Testis (tissue), 2 donors: ENCODE measurements at regions not wholly inside any gene's neighbourhood (a gene's known extent, or its start where the extent isn't known, plus 50 kb on each side); places are given as distances from the start of the nearest gene placed in this dataset.
"Not testable (repeated sequence)": the region's sequence is repeated elsewhere in the genome, so short reads cannot be mapped to it uniquely, and the experiment has no call there.

ENCODE experiments used
- DNase-seq: peaks from one replicate; pipeline ENCODE4 v3.0.0-alpha.2; 2019
- H3K27ac ChIP-seq, 2 donors: fragments of 200-600 bp; sonication (generic); one replicate each; pipeline ENCODE4 v1.5.1; 2019
- H3K27me3 ChIP-seq: fragments of 200-600 bp; sonication (generic); one replicate; pipeline ENCODE4 v1.5.1; 2019
- H3K36me3 ChIP-seq: fragments of 200-600 bp; sonication (generic); one replicate; pipeline ENCODE4 v1.5.1; 2017; ENCODE audit warnings: low read depth; ENCODE audit errors: missing control alignments
- H3K4me1 ChIP-seq: fragments of 200-600 bp; sonication (generic); one replicate; pipeline ENCODE4 v1.5.1; 2019
- H3K4me3 ChIP-seq, 2 donors: fragments of 200-600 bp; sonication (generic); one replicate each; pipeline ENCODE4 v1.5.1; 2017 to 2019
- H3K9me3 ChIP-seq: fragments of 200-600 bp; sonication (generic); one replicate; pipeline ENCODE4 v1.5.1; 2017
- CTCF ChIP-seq, 3 experiments: fragments of 450-650 bp in 2 of 3; fragments of 200-600 bp in 1 of 3; sonication (generic) in 1 of 3; IDR thresholded peaks; one replicate each; pipeline ENCODE4 v1.5.1; 2016 to 2019; ENCODE audit warnings: antibody characterized with exemption in 3 of 3, mild to moderate bottlenecking in 2 of 3, moderate library complexity in 1 of 3
- POLR2A ChIP-seq: fragments of 450-650 bp; IDR thresholded peaks from one replicate; pipeline ENCODE4 v1.6.1; 2017; ENCODE audit warnings: antibody characterized with exemption, mild to moderate bottlenecking, moderate library complexity
- WGBS, 2 donors: methylation state at CpG; one replicate each; pipeline ENCODE4 v1.1.5; 2018; 5-methylcytosine and 5-hydroxymethylcytosine counted together
- intact Hi-C: fragments of 100-400 bp; cut with DNase I; formaldehyde crosslinking; loops from one replicate; pipeline ENCODE4 v1.15.1; 2023; ENCODE audit warnings: low total_unique reads

DNA sequence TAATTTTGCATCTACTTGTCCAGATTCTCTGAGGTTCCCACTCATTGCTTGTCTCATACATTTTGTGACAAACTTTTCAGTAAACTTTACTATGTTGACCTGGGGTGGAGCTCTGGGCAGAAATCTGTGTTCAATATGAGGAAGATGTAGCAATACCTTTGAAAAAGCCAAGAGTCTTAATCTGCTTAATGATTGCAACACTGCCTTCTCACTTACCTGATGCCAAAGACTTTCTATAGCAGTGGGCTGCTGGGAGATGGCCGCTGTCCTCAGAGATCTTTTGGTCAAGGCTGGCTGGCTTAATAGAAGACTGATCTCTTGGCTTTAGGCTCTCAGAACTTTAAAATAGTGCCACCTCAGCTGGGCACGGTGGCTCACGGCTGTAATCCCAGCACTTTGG lies 70.1 kb upstream of the RBM24 start:
- no peaks in the 10 kb centered on the region for H3K27me3 ChIP-seq
- 92 to 97% methylated on average over 3 of the region's 3 CpGs for WGBS, 2 donors
- intact Hi-C loops: no loop called here
- no peak overlapping the region for H3K4me3 ChIP-seq
- H3K4me1 ChIP-seq: no peaks in the 10 kb centered on the region
- no peaks in the 10 kb centered on the region for H3K36me3 ChIP-seq
- TF ChIP-seq CTCF (IDR thresholded peaks at IDR 0.05): no peak
- TF ChIP-seq POLR2A: no peak
- H3K27ac ChIP-seq: no peak overlapping the region
- DNase-seq: no peak
- H3K9me3 ChIP-seq: no peaks in the 10 kb centered on the region

DNA sequence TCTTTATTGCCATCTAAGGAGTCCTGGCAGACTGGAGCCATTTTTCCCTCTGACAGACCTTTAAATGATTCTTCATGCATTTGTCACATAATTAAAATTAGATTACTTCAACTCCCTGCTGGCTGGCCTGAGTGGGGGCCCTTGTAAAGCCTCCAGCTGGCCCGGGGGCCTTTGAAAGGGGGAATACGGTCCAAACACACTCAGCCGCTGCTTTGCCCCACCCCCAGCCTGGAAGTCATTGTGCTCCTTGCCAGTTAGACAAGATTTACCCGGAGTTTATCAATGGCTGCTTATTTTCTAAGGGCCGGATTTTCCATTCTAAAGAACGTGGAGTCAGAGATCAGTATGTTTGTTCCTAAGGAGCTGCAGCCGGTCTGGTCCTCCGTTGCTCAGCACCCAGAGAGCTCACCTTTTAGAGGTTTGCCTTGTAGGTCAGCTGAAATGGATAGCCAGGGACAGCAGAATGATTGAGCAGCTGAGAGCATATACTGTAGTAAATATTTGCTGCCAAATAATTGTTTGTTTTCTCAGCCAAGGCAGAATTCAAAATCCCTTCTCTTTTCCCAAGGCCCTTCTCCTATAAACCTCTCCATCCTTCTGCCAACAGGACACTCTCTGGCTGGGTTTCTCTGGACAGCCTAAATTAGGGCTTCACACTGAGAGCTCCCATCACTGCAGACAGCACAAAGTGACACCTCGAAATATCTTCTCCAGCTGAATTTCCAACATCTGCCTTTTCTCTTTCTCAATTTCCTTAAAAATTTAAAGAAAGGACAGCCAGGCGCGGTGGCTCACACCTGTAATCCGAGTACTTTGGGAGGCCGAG lies 68.4 kb upstream of the RBM24 start:
- no peak for DNase-seq
- intact Hi-C loops: no loop called here
- H3K36me3 ChIP-seq: no peaks in the 10 kb centered on the region
- TF ChIP-seq POLR2A: no peak
- TF ChIP-seq CTCF (IDR thresholded peaks at IDR 0.05): no peak
- H3K27me3 ChIP-seq: no peaks in the 10 kb centered on the region
- H3K4me1 ChIP-seq: no peaks in the 10 kb centered on the region
- no peaks in the 10 kb centered on the region for H3K9me3 ChIP-seq
- WGBS, 2 donors: 53 to 61% methylated on average over 13 of the region's 13 CpGs
- H3K27ac ChIP-seq: no peak overlapping the region
- no peak overlapping the region for H3K4me3 ChIP-seq

- WGBS, 2 donors: 88% methylated on average over 9 of the region's 9 CpGs
- TF ChIP-seq POLR2A: no peak
- TF ChIP-seq CTCF (IDR thresholded peaks at IDR 0.05): no peak
- Histone ChIP-seq H3K9me3 (no peaks in the 10 kb centered on the region), H3K36me3 (no peaks in the 10 kb centered on the region), H3K4me1 (no peaks in the 10 kb centered on the region), H3K27ac (no peak overlapping the region), H3K27me3 (no peaks in the 10 kb centered on the region), H3K4me3 (no peak overlapping the region)
- no peak for DNase-seq
- intact Hi-C loops: no loop called here
Measured at GRCh38 chr6:17214106-17214505, 67.1 kb upstream of the RBM24 start.

DNA sequence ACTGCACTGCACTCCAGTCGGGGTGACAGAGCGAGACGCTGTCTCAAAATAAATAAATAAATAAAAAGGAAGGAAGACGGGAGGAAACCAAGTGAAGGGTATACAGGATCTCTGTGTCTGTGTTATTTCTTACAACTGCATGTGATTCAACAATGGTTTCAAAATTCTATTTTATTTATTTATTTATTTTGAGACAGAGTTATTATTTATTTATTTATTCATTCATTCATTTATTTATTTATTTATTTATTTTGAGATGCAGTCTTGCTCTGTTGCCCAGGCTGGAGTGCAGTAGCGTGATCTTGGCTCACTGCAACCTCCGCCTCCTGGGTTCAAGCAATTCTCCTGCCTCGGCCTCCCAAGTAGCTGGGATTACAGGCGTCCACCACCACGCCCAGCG lies 64.2 kb upstream of the RBM24 start:
- not testable (repeated sequence) for H3K9me3 ChIP-seq, DNase-seq

DNA sequence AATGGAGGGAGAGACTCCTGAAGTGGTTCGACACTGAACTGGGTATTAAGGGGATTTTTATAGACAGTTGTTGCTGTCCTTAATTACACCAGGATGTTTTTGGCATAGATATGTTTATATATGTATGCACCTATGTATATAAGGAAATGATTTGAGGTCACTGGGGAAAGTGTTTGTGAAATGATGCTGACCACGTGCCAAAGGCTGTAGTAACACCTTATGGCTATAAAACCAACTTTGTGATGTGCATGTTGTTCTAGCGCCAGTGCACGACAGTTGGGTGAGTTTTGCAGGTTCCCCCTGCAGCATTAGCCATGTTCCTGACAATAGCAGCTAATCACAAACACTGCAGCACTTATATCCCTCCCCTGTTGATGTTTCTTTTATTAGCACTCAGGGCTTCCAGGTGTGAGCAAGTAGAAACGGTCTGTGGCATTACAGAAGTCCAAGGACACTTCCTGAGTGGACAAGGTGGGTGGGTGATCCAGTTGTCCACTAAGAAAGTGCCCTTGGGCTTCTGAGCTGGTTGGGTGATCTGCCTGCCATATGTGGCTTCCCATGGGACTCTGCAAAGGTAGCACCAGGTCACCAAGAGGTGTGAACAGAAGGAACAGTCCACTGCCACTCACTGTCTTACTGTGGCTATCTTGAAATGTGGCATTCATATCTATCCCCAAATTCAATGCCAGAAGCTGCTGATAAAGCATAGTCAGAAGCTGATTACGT lies 63.0 kb upstream of the RBM24 start:
- Histone ChIP-seq H3K9me3 (no peaks in the 10 kb centered on the region), H3K36me3 (no peaks in the 10 kb centered on the region), H3K27ac (no peak overlapping the region), H3K27me3 (no peaks in the 10 kb centered on the region), H3K4me3 (no peak overlapping the region), H3K4me1 (no peaks in the 10 kb centered on the region)
- DNase-seq: no peak
- 83 to 84% methylated on average over 6 of the region's 6 CpGs for WGBS, 2 donors
- TF ChIP-seq POLR2A (no peak), CTCF (IDR thresholded peaks at IDR 0.05) (no peak)
- intact Hi-C loops: no loop called here

More for the DNA sequence above, 64.2 kb upstream of the RBM24 start:
- H3K4me3 ChIP-seq, H3K36me3 ChIP-seq, H3K27ac ChIP-seq, intact Hi-C loops, H3K4me1 ChIP-seq, H3K27me3 ChIP-seq: not testable (repeated sequence)
- WGBS, 2 donors: 92 to 95% methylated on average over 10 of the region's 10 CpGs
